GM20431 (cell line): ENCODE measurements at regions not wholly inside any gene's neighbourhood (a gene's known extent, or its start where the extent isn't known, plus 50 kb on each side); places are given as distances from the start of the nearest gene placed in this dataset.

Source experiments
- in situ Hi-C: fragments of 300-500 bp; cut with MseI, MboI; formaldehyde crosslinking; loops from one replicate; pipeline ENCODE4 v1.15.0; 2020; ENCODE audit warnings: low sequenced_read_pairs; ENCODE audit not compliant: unreplicated experiment

DNA sequence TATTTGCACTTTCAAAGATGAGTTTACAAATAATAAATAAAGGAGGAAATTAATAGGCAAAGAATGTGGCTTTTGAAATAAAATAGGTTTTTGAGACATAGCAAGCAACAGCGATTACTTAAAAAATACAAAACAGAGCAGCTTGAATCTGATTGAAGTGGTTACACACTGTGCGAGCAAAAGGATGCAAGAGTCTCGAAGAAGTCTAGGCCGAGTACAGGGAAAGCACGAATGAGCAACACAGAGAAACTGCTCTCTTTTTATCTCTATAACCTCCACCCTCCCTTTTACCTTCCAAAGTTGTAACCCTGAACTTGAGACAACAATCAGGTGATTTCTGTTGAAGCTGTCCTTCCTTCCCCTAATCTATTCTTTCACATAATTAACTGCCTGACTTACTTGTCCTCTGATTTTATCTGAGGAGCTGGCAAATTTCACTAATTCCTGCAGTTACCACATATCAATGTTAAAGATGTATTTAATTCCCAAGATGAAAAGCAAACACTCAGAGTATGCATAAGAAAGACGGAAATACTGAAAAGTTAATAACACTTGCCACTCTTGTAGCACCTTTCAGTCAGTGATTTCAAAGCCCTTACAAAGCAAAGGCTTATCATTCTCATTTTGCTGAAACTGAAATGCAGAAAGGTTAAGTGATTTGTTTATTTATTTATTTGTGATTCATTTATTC lies 1030.1 kb downstream of the ADGRL2 start:
- in situ Hi-C loops: no loop called here

DNA sequence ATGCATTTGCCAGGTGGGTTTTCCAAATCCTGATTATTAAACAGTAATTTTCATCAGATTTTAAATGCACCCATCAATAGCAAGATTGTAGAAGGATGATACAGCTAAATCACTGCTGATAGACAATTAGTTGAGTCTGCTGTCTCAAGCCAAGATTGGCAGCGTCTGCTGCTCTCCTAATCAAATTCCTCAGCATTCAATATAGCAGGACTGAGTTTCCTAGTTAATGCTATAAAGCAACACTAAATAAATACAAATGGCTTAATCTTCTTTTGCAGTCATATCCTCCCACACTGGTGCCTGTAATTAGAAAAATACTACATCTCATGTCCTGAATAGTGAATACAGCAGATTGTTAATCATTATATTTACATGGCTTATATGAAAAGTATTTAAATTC lies 1028.8 kb downstream of the ADGRL2 start:
- in situ Hi-C loops: no loop called here

DNA sequence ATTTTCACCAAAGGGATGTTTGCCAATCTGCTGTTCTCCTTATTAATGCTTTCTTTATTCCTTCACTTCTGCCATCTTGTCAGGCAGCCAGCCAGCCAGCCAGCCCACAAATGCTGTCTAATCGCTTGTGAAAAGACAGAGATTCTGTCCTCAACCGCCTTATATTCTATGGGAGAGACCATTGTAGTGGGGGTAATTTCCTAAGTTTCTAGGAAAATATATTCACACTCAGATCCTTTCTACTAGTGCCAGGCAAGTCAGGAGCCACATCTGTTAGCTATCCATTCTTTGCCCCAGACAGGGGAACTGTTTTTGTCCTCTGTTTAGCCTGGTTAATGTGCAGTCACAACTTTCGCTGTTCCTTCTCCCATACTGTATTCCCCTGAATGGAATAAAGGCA lies 1023.1 kb downstream of the ADGRL2 start:
- in situ Hi-C loops: no loop called here

DNA sequence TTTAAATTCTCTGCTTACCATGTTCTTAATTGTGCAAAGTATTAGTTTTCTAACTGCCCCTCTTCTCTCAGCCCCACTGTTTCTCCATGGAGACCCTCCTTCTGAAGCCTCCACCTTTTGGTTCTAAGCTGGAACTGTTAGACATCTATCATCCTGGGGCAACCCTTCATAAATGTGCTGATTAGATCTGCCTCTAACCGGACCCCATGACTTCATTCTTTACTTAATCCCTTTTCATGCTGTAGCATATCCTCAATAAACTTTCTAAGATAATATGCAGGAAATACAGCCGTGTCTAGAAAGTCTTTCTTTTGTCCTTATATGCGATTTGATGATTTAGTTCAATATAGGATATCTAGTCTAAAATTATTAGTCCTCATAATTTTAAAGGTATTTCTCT lies 1020.1 kb downstream of the ADGRL2 start:
- in situ Hi-C loops: no loop called here

DNA sequence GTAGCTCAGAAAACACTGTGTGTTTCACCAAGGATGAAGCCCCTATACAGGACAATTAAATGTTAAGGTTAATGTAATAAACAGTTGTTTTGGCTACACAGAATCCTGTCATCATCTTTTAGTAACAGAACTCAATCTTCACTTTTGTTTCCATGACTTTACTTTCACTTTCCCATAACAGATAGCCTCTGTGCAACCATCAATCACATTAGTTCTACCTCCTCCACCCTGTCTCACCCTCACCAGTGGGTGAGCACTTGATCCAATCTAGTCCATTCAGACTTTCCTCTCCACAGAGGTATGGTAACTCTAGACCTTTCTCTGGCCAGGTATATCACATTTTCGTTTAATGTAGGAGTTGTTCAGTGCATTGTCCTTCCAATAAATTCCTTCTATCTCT lies 1018.5 kb downstream of the ADGRL2 start:
- in situ Hi-C loops: no loop called here

DNA sequence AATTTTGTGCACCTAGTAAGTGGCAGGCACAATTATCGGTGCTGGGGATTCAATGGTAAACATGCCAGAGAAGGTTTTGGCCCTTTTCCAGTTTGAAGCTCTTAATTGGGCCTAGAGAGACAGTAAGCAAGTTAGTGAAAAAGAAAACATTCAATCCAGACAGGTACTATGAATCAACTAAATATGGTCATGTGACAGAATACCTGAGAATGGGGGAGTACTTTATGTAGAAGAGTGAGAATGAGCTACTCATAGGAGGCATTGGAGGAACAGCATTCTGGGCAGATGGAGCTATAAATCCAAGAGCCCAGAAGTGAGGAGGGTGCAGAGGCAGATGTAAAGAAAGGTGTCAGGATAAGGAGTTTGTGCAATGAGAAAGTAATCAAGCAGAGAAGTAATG lies 1017.9 kb downstream of the ADGRL2 start:
- in situ Hi-C loops: no loop called here

DNA sequence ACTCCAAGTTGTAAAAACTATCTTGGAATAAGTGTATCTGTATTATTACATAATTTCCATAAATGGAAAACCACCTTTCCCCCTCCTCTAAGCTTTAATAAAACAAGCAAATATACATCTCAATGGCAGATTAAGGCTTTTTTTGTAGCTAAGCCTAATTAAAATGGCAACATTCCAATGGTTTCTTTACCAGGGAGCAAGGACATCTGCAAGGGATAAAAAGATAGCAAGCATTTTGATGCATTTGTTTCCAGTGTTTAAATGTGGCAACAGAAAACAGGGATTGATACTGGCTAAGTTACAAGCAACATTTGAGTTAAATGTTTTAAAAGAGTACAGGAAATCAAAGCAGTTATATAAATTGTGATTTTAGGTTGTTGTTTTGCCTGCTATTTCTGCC lies 1012.7 kb downstream of the ADGRL2 start:
- in situ Hi-C loops: no loop called here

DNA sequence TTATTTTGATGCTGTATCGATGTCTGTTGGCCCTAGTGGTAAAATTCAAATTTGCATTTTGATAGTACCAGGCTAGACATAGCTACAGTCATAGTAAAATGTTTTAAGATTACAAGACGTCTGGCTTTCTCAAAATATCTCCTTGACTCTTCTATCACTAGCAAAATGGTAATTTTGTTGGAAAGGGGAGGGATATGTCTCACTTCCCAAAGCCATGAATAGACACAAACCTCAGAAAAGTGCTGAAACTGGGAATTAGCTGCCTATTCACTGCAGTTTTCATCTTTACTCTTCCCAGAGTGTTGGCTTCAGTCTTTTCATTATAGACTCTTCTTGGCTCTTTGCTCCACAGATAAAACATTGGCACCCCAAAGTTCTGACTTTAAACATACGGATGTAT lies 1009.9 kb downstream of the ADGRL2 start:
- in situ Hi-C loops: no loop called here

DNA sequence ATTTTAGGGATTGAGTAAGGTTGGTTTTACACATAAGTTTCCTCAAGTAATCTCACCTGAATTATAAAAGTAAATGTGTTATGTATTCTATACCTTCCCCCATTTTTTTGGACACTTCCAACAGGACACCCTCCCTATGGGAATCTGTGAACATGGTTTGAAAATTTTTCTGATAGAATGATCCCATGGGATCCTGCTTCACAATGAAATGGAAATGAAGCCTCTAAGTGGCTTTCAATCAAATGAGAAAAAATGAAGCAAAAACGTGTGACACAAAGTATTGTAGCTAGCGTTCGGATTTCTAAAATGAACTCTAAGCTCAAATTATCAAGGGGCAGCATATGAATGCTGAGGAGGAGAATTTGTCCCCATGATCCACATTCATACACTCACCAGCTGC lies 1006.8 kb downstream of the ADGRL2 start:
- in situ Hi-C loops: no loop called here

DNA sequence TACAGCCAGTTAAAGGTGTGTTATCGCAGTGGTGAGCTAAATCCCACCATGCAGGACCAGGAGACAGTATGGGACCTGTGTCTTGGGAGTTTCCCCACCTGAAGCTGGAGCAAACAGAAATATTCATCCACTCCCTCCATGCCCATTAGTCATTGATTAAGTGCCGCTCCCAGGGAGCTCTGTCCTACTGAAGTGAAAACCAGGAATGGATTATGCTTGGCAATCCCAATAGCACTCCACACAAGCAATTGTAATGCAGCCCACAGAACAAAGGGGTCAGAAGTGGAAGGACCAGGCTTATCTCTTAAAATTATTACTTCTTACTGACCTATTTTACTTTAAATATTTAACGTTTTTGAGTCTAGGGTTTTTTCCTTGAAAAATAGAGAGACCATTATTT lies 1005.4 kb downstream of the ADGRL2 start:
- in situ Hi-C loops: no loop called here

DNA sequence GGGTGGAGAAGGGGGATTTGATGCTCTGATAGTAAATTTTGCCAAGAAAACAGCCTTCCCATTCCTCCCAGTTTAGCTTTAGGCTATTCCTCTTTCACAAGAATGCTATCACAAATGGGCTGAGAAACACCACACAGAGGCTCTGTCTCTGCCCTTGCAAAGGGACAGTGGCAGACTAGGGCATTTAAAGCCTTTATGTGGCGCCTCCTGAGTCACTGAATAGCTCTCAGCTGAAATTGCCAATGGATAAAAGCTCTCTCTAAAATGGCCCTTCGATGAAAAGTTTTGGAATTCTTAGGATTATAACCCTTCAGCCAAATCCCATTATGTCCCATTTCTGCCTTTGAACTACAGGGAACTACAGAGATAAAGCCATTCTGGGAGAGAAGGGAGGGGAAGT lies 1000.4 kb downstream of the ADGRL2 start:
- in situ Hi-C loops: no loop called here

DNA sequence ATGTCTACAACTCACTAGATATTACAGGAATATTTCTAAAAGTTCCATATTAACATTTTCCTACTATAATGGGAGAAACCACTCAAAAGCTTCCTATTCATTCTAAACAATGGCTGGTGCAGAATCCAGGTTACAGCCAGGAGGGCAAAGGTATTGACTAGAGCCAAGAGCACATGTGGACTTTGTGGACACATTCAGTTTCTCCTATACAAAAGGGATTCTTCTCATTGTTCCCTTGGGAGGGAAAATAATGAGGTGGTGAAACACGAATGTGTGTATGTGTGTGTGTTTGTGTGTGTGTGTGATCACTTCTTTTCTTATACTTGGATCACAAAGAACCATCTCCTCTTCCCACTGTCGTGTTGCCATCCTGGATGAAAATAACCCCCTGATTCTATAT lies 1000.0 kb downstream of the ADGRL2 start:
- in situ Hi-C loops: no loop called here

DNA sequence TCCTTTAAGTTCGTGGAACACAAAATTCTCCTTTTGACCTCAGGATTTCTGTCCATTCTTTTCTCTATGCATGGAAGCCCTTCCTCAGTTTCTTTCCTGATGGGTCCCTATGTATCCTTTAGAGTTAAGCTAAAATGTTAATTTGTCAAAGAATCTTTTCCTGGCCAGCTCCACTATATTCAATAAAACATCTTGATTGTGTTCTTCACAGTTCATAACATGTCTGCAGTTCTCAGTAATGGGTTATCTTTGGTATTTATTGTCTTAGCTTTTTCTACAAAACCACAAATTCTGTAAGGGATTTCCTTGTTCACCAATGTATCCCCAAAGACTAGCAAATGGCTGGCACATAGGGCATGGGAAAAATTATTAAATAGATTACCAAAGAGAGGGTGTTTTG lies 998.5 kb downstream of the ADGRL2 start:
- in situ Hi-C loops: no loop called here

DNA sequence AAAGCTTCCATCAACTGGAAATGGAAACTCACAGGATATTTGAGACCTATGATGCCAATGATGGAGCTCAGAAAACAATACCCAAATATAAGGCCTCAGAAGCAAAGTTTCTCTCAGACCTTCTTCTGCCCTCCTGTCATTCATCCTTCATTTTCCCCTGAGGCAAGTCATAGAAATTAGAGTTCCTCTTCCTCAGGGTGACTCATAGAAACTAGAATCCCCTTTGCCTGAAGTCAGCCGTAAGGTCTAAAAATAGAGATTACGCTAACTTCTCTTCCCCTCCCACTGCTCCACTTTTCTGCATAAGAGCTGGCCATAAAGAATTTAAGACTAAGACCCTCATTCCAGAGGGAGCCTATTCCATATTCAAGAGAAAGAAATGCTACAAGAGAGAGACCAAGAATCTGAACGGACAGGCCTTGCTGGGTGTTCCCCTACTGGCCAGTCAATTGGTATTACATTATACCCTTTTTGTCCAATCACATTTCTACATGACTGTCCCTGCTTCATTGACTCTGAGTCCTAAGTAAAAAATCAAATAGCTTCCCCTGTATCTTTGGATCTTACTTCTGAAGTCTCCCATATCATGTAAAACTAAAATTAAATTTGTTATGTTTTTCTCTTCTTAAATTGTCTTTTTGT lies 994.9 kb downstream of the ADGRL2 start:
- in situ Hi-C loops: no loop called here

DNA sequence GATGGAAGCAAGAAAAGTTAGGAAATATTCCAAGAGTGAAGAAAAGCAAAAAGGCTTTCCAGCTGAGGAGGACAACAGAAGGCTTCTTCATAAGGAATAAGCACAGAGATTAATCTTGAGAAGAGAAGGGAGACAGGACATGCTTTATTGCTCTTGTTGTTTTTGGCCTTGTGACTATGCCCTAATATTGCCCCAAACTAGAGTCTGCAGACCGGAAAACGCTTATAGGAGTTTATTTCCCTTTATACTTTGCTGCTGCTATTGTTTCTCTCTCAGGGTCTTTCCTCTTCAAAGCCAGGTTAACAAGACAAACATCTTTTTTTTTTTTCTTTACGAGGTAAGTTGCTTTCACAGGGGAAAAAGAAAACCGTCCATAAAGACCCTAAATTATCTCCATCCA lies 991.4 kb downstream of the ADGRL2 start:
- in situ Hi-C loops: no loop called here

DNA sequence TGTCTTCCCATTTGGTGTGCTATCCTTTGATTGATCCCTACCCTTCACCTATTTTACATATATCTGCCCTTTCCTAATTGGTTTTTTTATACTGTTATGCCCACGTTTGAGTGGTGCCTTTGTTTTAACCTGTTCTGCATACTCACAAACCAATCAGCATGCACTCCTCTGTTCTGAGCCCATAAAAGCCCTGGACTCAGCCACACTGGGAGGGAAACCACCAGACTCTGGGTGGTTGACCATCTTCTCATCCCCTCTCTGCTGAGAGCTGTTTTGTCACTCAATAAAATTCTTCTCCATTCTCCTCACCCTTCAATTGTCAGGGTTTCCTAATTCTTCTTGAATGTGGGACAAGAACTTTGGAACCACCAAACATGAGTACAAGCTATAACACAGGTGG lies 989.8 kb downstream of the ADGRL2 start:
- in situ Hi-C loops: no loop called here

DNA sequence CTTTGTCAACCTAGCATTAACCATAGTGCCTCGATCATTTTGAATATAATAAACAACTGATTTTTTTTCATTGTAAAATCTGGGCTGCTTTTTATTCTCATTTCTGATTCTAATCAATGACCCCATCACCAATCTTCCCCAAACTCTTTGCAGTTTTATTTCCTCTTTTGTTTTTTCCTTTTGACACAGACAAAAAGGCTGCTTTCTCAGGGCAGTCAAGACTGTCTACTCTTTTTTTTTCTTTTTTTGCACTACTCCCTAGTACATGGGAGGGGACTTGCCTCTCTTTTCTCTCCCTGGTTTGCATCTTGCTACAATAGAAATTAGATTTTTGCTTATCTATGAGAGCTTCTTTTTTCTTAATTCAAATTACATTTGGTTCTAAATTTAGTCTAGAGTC lies 987.9 kb downstream of the ADGRL2 start:
- in situ Hi-C loops: no loop called here

DNA sequence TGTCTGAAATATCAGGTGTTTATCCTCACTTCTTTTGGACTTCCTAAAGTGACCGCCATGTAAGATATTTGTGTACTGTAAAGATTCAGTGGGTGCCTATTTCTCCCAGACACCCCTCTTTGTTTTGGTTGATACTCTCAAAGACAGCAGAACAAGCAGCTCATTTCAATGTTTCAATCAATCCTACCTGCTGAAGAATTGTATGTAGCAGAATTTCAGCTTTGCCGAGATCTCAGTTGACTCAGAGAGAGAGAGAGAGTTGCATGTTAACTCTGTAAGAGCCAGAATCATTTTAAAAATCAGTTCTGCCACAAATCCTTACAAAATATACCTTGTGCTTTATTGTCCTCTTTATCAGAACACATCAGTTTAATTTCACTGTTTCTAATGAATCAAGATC lies 987.3 kb downstream of the ADGRL2 start:
- in situ Hi-C loops: no loop called here

DNA sequence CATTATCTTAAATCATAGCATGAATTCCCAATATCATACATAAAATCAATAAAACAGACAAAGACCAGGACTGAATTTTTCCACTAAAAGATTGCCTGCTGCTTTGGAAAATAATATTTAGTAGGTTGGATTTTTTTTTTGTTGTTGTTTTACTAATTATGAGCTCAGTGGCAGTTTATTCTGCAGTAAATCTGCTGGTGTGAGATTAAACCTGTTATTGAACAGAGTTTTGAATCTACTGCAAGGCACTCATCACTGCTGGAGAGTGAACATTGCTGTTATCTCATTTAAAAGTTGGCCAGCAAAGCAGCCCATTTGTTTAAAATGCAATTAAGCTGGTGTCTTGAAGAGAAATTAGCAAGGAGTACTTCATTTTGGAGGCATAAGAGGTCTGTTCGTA lies 986.1 kb downstream of the ADGRL2 start:
- in situ Hi-C loops: no loop called here

DNA sequence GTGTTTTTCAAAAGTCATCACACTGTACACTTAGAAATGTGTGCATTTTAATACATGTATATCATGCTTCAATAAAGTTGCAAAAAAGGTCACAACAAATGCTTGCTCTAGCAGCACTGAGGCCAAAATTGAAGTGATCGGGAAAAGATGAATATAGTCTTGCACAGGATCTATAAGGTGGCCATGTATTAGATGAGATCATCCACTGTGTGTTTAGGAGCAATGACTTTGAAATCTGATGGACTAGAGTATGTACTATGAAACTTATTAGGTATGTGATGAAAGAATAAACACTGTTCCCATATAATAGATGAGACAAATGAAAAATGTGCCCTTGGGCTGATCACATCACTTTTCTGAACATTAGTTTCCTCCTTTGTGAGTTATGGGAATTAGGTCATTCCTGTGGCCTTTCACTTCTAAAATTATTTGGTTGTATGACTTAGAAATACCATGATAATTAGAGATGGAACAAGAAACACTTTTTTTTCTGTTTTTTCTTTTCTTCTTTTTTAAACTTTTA lies 984.6 kb downstream of the ADGRL2 start:
- in situ Hi-C loops: no loop called here

DNA sequence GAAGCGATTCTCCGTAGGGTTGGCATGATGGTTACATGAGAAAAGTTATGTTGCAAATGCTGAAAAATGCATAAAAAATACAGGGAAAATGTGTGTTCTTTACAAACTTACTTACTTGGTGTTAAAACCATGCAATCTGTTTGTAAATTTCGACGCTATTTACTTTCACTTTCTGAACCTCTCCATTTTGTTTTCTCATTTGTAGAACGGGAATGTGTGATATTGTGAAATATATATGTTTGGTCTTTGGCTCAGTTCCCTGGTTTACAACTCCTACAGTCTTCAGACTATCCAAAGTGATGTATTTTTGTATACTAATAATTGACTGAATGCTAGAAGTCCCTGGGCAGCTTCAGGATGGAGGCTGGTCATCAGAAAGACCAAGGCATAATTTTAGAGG lies 982.3 kb downstream of the ADGRL2 start:
- in situ Hi-C loops: no loop called here

DNA sequence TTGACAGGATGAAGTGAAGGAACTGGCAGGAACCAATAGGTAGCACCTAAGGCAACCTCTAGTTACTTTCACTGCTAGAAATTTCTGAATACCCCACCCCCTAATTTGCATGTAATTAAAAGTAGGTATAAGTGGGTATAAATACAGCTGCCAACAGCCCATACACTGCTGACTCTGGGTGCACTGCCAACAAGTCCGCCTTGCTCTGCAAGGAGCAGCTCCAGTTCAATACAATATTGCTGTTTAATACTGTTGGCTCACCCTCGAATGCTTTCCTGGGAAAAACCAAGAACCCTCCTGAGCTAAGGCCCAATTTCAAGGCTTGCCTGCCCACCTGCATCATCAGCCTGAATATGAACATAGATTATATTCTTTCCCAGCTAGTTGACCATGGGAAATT lies 981.9 kb downstream of the ADGRL2 start:
- in situ Hi-C loops: no loop called here
